ENCODE measurements at regions not wholly inside any gene's neighbourhood (a gene's known extent, or its start where the extent isn't known, plus 50 kb on each side); places are given as distances from the start of the nearest gene placed in this dataset.

- Histone ChIP-seq H3K27ac (replicated peaks) (no peak overlapping the region), H3K27me3 (ENCODE audit: insufficient read depth, poor library complexity, severe bottlenecking) (no peaks in the 10 kb centered on the region), H3K4me3 (replicated peaks; ENCODE audit: insufficient read depth, low read length) (no peak overlapping the region)
- no peak for DNase-seq (ENCODE audit: low read depth in 1 of 2, low spot score in 1 of 2)
- TF ChIP-seq POLR2AphosphoS5 (IDR thresholded peaks at IDR 0.05; ENCODE audit: low read depth) (no peak), SPI1 (IDR thresholded peaks at IDR 0.05; ENCODE audit: borderline replicate concordance, low read depth) (no peak), REST (IDR thresholded peaks at IDR 0.05; ENCODE audit: insufficient replicate concordance, low read depth) (no peak), CTCF (IDR thresholded peaks at IDR 0.05; ENCODE audit: insufficient read depth, low read length) (no peak), GABPA (IDR thresholded peaks at IDR 0.05; ENCODE audit: low read depth) (no peak)
These were observed 297.9 kb downstream of the NDUFA10 start for GRCh38 chr2:239727182-239727775.

DNA sequence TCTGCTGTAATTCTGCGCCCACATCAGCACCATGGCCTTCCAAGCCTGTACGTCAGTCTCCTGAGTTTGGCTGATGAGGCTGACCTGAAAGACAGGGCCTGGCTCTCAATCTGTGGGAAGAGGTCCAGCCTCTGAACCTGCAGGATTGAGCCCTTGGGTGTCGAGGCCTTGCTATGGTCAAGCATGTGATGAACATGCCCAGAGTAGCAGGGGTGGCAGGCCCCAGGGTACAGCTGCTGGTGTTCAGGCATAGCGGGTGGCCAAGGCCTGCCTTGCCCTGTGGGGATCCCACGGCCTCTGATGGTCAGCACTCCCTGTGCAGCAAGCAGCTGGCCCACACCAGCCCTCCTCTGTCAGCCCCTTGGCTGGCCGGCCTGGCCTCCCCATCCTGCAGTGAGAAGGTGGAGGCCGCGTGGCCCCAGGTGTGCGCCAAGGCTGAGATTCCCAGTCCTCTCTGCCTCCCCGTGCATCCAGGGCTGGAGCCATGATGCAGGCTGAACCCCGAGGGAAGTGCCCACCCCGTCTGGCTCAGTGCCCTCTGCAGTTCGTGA lies 298.4 kb downstream of the NDUFA10 start:
- no peak for DNase-seq (ENCODE audit: low read depth in 1 of 2, low spot score in 1 of 2)
- H3K27me3 ChIP-seq (ENCODE audit: insufficient read depth, poor library complexity, severe bottlenecking), result no peaks in the 10 kb centered on the region
- no peak for TF ChIP-seq GABPA (IDR thresholded peaks at IDR 0.05; ENCODE audit: low read depth)
- TF ChIP-seq POLR2AphosphoS5 (IDR thresholded peaks at IDR 0.05; ENCODE audit: low read depth), result no peak
- no peak for TF ChIP-seq REST (IDR thresholded peaks at IDR 0.05; ENCODE audit: insufficient replicate concordance, low read depth)
- no peak for TF ChIP-seq CTCF (IDR thresholded peaks at IDR 0.05; ENCODE audit: insufficient read depth, low read length)
- no peak for TF ChIP-seq SPI1 (IDR thresholded peaks at IDR 0.05; ENCODE audit: borderline replicate concordance, low read depth)
- H3K27ac ChIP-seq (replicated peaks), result no peak overlapping the region
- H3K4me3 ChIP-seq (replicated peaks; ENCODE audit: insufficient read depth, low read length), result no peak overlapping the region

DNA sequence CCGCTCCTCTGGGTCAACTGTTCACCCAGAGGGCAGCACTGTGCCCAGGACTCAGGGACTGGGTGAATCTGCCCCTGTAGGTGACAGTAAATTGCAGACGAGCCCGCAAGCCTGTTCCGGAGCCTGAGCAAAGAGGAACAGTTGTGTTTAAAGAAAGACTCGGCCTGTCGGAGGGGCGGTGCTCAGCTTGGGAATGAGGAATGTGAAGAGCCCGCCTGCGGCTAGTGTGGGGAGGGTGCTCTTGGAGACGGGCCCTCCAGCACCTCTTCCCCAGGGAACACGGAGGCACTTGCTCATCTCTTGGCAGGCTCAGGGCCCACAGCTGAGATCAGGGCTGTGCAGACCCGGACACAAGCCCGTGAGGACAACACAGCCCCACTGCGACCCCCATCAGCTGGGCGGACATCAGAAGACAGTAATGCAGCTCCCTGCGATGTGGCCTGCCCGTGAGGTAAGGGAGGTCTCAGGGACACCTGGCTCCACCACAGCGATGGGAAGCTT lies 299.0 kb downstream of the NDUFA10 start:
- Histone ChIP-seq H3K27ac (replicated peaks) (no peak overlapping the region), H3K27me3 (ENCODE audit: insufficient read depth, poor library complexity, severe bottlenecking) (no peaks in the 10 kb centered on the region), H3K4me3 (replicated peaks; ENCODE audit: insufficient read depth, low read length) (no peak overlapping the region)
- TF ChIP-seq GABPA (IDR thresholded peaks at IDR 0.05; ENCODE audit: low read depth) (no peak), SPI1 (IDR thresholded peaks at IDR 0.05; ENCODE audit: borderline replicate concordance, low read depth) (no peak), POLR2AphosphoS5 (IDR thresholded peaks at IDR 0.05; ENCODE audit: low read depth) (no peak), CTCF (IDR thresholded peaks at IDR 0.05; ENCODE audit: insufficient read depth, low read length) (no peak), REST (IDR thresholded peaks at IDR 0.05; ENCODE audit: insufficient replicate concordance, low read depth) (no peak)
- no peak for DNase-seq (ENCODE audit: low read depth in 1 of 2, low spot score in 1 of 2)
